NCI-H2029 treated with DMSO at 0.1 percent for 48 hours (cell line): ENCODE measurements at regions not wholly inside any gene's neighbourhood (a gene's known extent, or its start where the extent isn't known, plus 50 kb on each side); places are given as distances from the start of the nearest gene placed in this dataset.
A peak's percentile ranks its signal among the peaks of the same experiment; 100 is the strongest.

ENCODE experiments used
- DNase-seq: peaks from one replicate; lab custom pipeline; 2025; lab: John Stamatoyannopoulos, UW

DNA sequence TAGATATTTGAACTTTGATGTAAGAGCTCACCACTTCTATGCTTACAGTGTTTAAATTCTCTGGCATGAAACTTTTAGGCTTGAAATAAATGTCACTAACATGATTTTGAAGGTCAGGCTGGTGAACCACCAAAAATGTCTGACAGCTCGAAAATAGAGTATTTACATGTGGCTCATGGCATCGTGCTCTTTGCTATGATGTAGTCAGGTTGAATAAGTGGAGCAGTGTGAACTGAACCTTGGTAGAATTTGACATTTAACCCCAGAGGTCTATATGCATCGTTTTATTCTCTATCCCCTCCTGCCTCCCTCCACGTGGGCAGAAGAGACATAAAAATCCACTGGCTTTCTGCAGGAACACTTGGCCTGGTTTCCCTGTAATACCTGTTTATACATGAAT is 369.7 kb upstream of the ATP2B1 start:
- no peak for DNase-seq

DNA sequence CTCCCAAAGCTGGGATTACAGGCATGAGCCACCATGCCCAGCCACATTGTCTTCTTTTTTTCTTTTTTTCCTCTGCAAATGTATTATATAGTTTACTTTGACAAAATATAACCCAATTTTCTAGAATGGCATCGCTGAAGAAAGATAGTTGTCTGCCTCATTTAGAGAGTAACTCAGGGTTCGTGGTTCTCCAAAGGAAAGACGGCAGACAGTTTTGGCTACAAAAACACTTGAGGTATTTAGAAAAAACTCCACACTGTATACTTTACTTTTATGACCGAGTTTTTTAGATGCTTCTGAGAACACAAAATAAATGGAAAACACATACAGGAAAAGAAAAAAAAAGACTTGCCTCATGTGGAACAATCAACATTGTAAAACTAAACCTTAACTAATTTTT is 369.1 kb upstream of the ATP2B1 start:
- no peak for DNase-seq

DNA sequence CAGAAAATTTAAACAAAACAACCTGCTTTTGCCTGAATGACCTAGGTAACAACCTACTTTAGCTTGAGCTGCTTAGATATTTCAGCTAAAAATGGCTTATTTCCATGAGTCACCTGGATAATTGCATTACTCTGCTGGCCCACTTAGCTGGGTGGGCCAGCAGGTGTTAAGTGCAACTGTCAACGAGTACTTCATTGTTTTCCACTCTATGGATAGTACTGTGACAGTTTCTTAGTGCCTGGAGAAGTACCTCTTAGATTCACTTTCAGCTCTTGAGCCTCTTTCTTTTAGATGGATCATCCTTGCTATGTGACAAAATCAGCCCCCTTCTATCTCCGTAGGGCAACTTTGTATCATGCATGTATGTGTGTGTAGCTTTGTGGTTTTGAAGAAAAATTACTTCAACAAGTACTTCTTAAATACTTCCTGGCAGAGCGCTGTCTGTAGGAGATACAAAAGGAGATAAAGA is 368.2 kb upstream of the ATP2B1 start:
- no peak for DNase-seq

DNA sequence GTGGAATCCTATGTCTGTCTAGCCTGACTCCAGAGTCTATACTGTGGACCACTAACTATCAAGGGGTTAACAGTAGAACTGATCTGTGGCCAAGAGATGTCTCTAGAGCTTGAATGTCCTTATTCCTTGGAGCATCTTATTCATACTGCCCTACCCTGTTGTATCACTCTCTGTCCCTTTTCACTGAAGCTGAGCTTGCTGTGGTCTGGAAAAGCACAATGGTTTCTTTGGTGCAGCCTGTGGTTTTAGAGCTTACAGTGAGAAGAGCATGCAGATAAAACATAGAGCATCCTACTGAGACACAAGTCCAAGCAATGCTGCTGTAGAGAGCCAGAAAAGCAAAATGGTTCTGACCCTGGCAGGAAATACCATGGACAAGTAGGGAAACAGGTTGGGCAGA is 367.0 kb upstream of the ATP2B1 start:
- no peak for DNase-seq

DNA sequence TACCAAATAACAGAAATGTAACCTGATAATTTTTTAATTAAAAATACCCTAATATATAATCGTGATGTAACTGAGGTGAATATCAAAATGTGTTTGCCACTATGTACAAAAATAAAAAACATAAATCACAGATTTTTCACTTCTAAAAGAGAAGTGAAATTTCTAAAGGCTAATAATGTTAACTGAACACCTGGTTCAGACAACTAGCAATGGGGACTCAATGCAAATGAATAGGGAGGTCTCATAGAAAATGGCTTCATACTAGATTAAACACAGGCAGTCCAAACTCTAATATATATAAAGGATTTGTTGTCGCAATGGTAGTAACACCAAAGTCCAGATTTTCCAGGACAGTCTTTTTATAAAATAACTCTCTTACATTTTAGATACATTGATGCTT is 365.4 kb upstream of the ATP2B1 start:
- no peak for DNase-seq

DNA sequence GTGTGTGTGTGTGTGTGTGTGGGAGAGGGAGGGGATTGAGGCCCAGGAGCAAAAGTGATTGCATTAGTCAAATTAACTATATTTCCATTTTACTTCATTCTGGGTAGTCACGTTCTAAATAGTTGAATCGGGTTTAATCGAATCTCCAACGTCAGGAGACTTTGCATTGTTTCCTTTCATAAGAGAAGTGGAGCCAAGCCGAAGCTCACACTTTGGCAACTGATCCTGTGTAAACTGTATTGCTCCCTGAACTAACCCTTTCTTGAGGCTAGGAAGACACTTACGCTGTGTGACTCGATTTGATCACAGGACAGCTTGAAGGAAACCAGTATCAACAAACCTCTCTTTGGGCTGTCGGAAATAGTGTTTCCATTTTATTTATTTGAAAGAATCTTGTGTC is 363.4 kb upstream of the ATP2B1 start:
- no peak for DNase-seq

DNA sequence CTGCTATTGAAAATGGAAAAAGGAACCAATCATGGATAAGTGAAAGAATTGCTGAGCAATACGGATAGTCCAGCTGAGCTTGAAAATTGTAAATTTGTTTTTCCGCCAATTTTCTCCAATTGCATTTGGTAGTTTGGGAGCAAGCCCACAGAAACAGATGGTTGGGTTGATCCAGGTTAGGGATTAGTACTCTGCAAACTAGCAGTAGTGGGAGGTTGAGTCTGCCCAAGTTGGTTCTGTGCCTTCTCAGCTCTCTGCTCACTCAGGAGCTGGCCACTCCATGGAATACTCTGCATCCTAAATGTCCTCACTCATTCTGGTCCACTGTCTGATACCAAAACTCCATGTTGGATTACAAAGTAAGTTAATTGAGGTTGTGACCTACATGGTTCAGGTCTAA is 361.1 kb upstream of the ATP2B1 start:
- DNase-seq, result no peak

DNA sequence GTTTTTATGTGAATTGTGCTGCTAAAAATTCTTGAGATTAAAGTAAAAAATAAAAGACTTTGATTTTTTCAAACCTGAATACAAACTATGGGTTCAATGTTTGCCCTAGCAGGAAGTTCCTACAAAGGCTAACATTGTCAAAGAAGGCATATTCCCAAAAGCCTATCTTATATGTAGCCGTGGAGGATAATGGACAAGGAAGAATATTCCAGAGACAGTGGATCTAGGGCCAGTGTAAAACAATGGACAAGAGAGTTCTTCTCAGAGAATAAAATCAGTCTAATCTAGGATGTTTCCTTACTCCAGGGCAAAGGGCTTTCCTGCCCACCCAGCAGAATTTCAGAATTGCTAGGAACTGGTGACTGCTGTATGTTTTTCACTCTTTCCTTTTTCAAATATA is 359.2 kb upstream of the ATP2B1 start:
- no peak for DNase-seq

DNA sequence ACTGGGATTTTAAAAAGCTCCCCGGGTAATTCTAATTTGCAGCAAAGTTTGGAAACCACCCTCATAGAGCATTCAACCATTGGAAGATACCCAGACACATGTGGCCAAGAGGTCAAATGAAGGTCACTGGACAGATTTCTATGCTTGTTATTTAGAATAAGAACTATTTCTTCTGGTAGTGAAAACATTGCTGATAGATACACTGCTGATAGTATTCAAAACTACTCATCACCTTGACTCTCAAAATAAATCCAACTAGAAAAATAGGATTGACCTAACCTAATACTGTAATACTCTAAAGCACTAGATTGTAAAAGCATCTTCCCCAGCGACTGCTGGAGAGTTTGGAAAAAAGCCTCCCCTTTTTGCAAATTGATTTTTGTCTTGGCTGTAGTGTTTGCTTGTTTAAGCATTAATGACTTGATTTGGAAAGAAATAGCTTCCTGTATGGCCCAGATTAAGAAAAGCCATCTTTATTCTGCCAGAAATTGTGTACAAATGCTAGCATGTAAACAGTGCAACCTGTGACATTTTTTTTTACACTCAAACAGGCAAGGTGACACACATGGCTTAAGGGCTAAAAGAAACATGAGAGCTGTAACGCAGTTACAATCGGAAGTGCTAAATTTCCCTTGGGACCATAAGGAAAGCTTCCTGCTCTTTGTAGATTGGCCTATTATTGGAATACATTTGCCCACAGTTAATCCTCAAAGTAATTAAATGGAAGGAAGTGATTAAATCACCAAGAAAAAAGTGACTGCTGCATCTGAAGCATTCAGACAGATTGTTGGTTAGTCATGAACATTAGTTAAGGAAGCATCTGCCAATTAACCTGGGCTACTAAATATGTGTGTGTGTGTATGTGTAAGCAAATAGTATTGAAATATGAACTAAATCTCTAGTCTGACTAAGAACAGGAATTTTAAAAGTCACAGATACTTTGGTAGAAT is 356.5 kb upstream of the ATP2B1 start:
- DNase-seq, result no peak

DNA sequence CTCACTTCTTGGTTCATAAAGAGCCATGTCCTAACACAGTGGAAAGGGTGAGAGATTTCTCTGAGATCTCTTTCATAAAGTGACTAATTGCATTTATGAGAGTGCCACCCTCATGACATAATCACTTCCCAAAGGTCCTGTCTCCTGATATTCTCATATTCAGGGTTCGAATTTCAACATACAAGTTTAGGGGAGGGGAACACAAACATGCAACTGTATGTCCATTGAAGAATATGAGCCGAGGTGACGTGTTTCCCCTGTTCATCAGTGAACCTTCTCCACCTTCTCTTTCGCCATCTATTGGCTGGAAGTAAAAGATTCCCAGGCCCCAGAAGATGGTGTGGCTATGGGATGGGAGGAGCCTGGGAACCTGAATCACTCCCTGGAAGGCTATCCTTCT is 354.2 kb upstream of the ATP2B1 start:
- DNase-seq, result no peak

DNA sequence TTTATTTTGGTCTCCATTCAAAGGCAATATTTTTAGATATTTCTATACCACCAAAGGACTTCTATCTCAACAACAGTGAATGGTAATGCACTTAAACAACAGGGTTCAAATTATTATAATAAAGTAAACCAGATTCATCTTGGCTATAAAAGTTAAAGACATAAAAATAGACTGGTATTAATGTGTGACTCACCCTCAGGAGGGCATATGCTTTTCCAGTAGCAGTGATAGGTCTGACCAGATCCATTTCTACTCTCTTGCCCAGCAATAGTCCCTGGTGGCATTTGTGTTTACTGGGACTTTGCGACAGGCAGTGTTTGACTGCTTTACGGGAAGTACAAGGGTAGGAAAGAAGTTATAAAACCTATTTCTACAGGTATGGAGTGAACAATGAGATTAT is 353.2 kb upstream of the ATP2B1 start:
- DNase-seq, result no peak

DNA sequence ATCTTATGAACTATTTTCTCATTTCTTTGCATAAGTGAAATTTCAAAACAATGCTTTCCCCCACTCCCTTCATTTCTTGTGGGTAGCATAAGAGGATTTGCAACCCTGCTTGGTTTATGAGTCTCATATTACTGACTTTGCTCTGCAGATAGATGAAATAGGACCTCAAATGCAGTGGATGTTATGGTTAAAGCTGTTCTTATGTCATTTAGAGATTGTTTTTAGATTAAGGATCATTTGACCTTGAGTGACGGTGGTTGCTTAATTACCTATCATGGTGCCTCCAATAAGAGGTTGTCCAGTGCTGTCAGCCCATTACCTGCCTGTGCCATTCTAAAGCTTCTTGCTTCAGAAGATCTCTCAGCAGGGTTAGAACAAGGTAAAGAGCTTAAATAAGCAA is 351.4 kb upstream of the ATP2B1 start:
- no peak for DNase-seq

DNA sequence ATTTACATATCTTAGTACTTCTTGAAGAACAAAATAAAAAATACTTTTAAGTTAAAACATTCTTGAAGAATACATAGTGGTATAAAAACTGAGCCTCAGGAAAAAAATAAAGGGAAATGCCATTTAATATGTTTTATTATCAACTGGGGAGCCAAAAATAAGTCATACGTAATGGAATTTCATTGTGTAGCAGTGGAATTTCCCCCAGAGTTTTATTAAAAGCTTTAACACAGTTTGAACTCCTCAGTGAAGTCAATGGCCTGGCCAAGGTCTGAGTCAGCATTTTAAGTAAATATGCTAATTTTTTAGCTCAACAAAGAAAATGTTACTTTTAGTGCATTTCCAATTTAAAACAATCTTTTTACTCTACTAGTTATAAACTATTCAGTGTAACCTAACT is 350.1 kb upstream of the ATP2B1 start:
- no peak for DNase-seq

DNA sequence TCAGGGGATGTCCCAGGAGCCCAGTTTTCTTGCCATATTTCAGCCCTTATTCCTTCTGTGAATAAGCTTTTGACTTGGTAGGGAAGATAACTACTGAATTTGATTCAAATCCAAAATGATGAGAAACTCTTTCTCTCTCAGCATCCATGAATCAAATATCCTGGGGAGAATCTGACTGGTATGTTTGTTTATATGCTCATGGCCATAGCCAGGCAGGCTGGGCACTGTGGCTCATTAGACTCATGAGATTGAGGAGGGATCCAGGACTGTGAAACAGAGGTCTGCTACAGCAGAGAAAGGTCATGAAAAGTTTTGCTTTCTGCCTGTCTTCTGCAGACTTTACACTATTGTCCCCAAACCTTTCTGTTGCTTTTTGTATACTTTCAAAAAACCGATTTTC is 346.4 kb upstream of the ATP2B1 start:
- DNase-seq, result no peak

DNA sequence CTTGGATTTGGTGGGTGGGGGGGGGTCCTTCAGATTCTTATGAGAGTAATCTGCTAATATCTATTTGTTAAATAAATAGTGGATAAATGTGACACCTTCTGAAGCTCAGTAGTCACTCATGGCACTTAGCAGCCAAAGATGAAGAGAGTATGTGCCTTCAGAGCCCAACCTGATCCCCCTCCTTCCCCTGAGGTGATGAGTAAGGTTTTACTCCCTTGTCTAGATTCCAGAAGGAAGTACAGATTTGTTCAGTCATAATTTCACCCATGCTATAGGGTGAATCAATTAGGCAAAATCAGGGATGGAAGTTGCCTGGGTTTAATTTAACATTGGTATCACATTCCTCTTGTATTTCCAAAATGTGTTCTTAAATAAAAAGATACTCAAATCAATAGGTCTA is 340.3 kb upstream of the ATP2B1 start:
- no peak for DNase-seq

DNA sequence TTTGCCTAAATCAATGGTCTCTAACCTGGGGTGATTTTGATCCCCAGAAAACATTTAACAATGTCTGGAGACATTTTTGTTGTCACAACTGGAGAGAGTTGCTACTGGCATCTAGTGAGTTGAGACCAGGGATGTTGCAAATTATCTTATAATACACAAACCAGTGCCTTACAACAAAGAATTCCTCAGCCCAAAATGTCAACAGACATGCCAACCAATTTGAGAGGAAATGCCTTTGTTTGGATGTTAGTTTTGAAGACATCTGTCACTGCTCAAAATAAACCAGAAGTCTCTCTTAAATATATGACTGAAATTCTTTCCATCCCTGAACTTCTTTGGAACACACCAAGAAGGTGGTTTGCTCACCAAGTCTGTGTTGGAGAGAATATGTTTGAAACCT is 336.9 kb upstream of the ATP2B1 start:
- DNase-seq, result no peak

DNA sequence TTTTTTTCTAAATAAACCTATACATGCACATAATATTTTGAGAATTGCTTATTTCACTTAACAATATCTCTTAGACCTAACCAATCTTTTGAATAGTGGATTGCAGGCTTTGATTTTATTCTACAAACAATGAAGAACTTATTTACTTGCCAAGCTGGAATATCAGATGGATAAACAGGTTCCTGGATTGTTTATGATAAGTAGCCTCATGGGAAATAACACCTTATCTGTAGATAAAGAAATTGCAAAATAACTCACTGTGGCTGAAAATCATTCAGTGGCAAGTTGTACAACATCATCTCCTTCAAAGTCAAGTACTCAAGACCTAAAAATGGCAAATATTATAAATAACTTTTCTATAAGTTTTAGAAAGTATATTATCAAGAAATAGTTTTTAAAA is 335.4 kb upstream of the ATP2B1 start:
- no peak for DNase-seq

DNA sequence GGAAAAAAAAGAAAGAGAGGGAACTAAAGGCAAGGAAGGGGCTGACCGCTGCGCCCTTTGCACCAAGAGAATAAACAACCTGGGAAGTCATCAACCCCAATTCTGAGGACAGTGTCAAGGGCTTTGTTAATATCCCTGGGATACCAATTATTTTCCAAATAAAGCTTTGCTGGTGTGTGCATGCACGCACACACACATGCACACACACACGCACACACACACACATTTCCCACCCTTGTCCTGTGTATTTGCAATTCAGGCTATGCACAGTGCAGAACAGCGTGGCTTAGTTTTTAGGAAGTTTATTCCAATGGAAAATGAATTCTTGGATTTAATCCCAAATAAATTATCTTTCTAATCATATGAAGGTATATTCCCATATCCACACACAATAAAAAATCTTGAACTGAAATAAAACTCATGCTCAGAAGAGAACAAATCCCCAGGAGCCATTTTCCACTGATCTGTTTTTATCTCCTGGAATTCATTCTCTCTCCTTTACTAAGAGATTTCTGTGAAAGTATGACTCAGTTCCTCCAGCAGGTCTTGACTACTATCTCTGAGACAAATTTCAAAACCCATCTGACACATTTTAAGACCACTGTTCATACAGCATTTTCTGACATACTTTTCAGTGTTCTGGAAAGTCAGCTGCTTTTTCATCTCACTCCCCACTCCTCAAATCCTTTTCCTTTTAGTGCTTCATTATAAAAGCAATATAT is 334.4 kb upstream of the ATP2B1 start:
- no peak for DNase-seq

DNA sequence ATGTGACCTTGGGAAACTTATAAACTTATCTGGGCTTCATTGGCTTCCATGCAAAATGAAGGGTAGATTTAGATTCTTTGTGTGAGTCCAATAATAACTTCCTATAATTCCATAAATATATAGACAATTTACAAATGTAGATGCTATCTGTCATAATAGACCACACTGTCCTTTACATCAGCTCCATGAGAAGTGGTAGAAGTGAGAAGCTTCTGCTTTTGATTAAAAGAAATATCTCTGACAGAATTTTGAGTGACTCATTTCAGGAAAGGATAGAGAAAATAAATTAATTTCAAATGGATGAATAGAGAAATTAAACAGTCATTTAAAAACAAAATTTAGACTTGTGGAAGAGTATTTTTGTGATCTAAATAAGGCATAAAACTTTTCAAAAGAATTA is 329.7 kb upstream of the ATP2B1 start:
- no peak for DNase-seq

DNA sequence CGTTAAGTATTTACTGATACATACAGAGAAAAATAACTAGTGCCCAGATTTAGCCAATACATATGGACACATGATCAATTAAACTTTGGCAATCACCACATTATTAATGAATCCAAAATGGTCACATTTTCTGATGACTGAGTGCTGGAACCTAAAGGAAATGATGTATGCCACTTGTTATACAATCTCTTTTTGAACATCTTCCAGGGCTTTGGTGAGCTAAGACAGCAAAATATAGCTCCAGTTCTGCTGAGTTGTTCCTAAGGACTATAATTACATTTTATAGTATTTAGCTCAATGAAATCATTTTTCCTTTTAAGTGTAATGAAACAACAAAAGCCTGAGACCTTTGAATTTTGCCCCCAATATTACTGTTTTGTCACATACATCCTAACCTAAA is 329.1 kb upstream of the ATP2B1 start:
- DNase-seq, result no peak

DNA sequence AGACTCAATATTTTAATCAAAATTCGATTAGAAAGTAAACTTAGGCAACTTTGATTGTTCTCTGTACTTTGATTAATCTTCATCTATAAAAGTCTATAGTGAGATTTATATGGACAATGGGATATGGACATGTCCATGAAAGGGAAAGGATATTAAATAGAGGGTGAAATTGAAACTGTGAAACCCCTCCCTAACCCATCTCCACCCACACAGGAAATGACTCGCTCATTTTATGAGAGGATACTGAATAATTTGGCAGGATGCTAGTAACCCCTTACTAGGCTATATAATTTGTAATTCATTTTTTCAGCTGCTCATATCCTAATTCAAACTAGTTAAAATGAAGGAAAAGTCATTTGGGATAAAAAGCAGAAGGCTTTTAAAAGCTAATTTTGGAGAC is 328.0 kb upstream of the ATP2B1 start:
- no peak for DNase-seq

DNA sequence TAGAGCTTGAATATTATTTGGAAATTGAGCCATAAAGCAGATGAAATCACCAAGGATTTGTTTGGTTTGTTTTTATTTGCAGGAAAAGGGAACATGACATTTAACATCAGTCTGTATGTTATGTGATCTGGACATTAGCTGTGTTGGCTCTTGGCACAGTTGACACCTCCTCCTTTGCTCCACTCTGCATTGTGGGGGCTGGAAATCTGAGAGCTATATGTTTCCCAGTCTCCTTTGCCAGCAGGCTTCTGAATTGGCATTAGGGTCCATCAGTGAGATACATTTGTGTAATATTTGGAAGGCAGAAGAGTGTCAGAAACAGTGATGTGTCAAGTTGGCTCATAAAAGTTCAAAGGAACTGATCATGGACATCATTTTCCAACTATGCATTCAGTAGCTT is 322.1 kb upstream of the ATP2B1 start:
- DNase-seq, result no peak

DNA sequence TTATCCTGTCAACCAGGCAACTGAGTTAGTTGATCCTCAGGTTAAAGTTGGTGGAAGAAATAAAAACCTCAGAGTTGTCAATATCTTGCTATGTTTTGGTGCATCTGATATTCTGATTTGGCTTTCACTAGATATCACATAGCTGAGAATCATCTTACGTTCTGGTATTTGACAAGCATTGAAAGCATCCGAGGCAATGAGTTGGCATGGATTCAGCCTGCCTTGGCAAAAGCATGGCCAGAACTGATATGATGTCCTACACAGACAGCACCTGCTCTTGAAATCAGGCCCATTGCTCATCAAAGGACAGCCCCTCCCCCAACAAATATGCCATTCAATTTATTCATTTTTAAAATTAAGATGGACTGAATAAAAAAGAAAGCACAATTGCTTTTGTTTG is 320.7 kb upstream of the ATP2B1 start:
- peak; percentile 14 for DNase-seq
